HCT116 (cell line): ENCODE measurements at regions not wholly inside any gene's neighbourhood (a gene's known extent, or its start where the extent isn't known, plus 50 kb on each side); places are given as distances from the start of the nearest gene placed in this dataset.

ENCODE experiments used
- ATAC-seq: fragments of 200-7000 bp; cut with Tn5 transposase; 2 replicates; pipeline ENCODE4 v1.9.1; 2020; ENCODE audit warnings: mild to moderate bottlenecking, moderate library complexity
- BruUV-seq: library from RNA; stranded (reverse); fragments of 400-500 nt; replicated peaks from 2 replicates; lab custom pipeline; 2021; lab: Mats Ljungman, UMichigan
- CTCF ChIA-PET: fragments of 300-600 bp; sonication (Branson Sonifier 250); formaldehyde crosslinking; loops from one replicate; lab custom pipeline; 2021; ENCODE audit warnings: antibody characterized with exemption; lab: Charles Lee
- POLR2A ChIA-PET: fragments of 300-600, 350-600 bp; sonication (Branson Sonifier 250); formaldehyde crosslinking; loops from one replicate; lab custom pipeline; 2021; ENCODE audit warnings: antibody characterized with exemption; lab: Charles Lee
- RAD21 ChIA-PET, 2 experiments: fragments of 300-600 bp; sonication (Branson Sonifier 250); formaldehyde crosslinking; loops; one replicate each; lab custom pipeline; 2023; ENCODE audit warnings: low total read pairs in 2 of 2; ENCODE audit not compliant: uncharacterized antibody in 2 of 2, unreplicated experiment in 2 of 2, low non-redundant PET in 1 of 2; lab: Charles Lee
- DNase-seq: peaks from one replicate; pipeline ENCODE4 v3.0.0-alpha.2; 2010; ENCODE audit warnings: low read depth, low spot score
- H2AFZ ChIP-seq: fragments of 200-600 bp; shearing (Covaris generic), sonication (generic); 2 replicates; pipeline ENCODE4 v1.6.1; 2017; ENCODE audit warnings: low read depth, mixed run types, mixed read lengths, antibody characterized with exemption, low read length; ENCODE audit not compliant: poor library complexity, severe bottlenecking
- H3K27ac ChIP-seq: 2 replicates; pipeline ENCODE4 v1.5.1; 2012; ENCODE audit warnings: low read depth, low read length
- H3K27me3 ChIP-seq: fragments of 200-600 bp; sonication (generic); 2 replicates; pipeline ENCODE4 v1.6.1; 2016; ENCODE audit warnings: mixed run types, low read length, mixed read lengths; ENCODE audit not compliant: insufficient read depth
- H3K36me3 ChIP-seq, 2 experiments: fragments of 200-500 bp in 1 of 2; fragments of 200-600 bp in 1 of 2; sonication (Bioruptor generic) in 1 of 2; sonication (generic) in 1 of 2; 2 replicates each; pipeline versions ENCODE4 v1.5.1 to v1.6.1; 2014 to 2016; ENCODE audit warnings: low read length in 2 of 2, inconsistent platforms in 1 of 2, mixed read lengths in 1 of 2, mixed run types in 1 of 2; ENCODE audit not compliant: insufficient read depth in 2 of 2, control insufficient read depth in 1 of 2
- H3K4me1 ChIP-seq, 2 experiments: fragments of 200-600 bp in 1 of 2; sonication (generic) in 1 of 2; 2 replicates each; pipeline versions ENCODE4 v1.5.1 to v1.6.1; 2012 to 2017; ENCODE audit warnings: low read length in 2 of 2, inconsistent platforms in 1 of 2, mild to moderate bottlenecking in 1 of 2, mixed read lengths in 1 of 2, mixed run types in 1 of 2, moderate library complexity in 1 of 2; ENCODE audit not compliant: insufficient read depth in 2 of 2, control insufficient read depth in 1 of 2
- H3K4me2 ChIP-seq: fragments of 200-600 bp; sonication (generic); 2 replicates; pipeline ENCODE4 v1.6.1; 2017; ENCODE audit warnings: mixed run types, low read length, mixed read lengths
- H3K4me3 ChIP-seq, 2 experiments: fragments of 200-600 bp in 1 of 2; sonication (generic) in 1 of 2; replicated peaks in 1 of 2; 2 replicates each; pipeline ENCODE4 v1.5.1; 2011 to 2016; ENCODE audit warnings: low read length in 2 of 2, control low read depth in 1 of 2, low read depth in 1 of 2, mild to moderate bottlenecking in 1 of 2, mixed read lengths in 1 of 2, mixed run types in 1 of 2
- H3K79me2 ChIP-seq: fragments of 200-600 bp; sonication (generic); 2 replicates; pipeline ENCODE4 v1.6.1; 2017; ENCODE audit warnings: mild to moderate bottlenecking, mixed run types, low read length, moderate library complexity, mixed read lengths; ENCODE audit not compliant: insufficient read depth
- H3K9ac ChIP-seq: fragments of 200-600 bp; sonication (generic); 2 replicates; pipeline ENCODE4 v1.6.1; 2016; ENCODE audit warnings: low read length, mixed read lengths
- H3K9me2 ChIP-seq: fragments of 200-600 bp; sonication (generic), shearing (Covaris generic); 2 replicates; pipeline ENCODE4 v1.6.1; 2017; ENCODE audit warnings: mixed run types, mild to moderate bottlenecking, moderate library complexity; ENCODE audit not compliant: insufficient read depth
- H3K9me3 ChIP-seq, 2 experiments: fragments of 200-500 bp in 1 of 2; fragments of 200-600 bp in 1 of 2; sonication (Bioruptor generic) in 1 of 2; sonication (generic) in 1 of 2; 2 replicates each; pipeline ENCODE4 v1.6.1; 2014 to 2017; ENCODE audit warnings: low read length in 2 of 2, mixed read lengths in 2 of 2, inconsistent platforms in 1 of 2, low read depth in 1 of 2, mild to moderate bottlenecking in 1 of 2, mixed run types in 1 of 2, moderate library complexity in 1 of 2; ENCODE audit not compliant: control insufficient read depth in 1 of 2, insufficient read depth in 1 of 2
- H4K20me1 ChIP-seq: fragments of 200-600 bp; sonication (generic), shearing (Covaris generic); 2 replicates; pipeline ENCODE4 v1.6.1; 2017; ENCODE audit warnings: mixed run types, mild to moderate bottlenecking, moderate library complexity; ENCODE audit not compliant: insufficient read depth
- ATF3 ChIP-seq: IDR thresholded peaks from 2 replicates; pipeline ENCODE4 v1.6.1; 2012
- CBX3 ChIP-seq: IDR thresholded peaks from 2 replicates; pipeline ENCODE4 v1.6.1; 2012; ENCODE audit warnings: low read depth
- CEBPB ChIP-seq: IDR thresholded peaks from 2 replicates; pipeline ENCODE4 v1.6.1; 2012; ENCODE audit warnings: low read depth
- EGR1 ChIP-seq: IDR thresholded peaks from 2 replicates; pipeline ENCODE4 v1.6.1; 2012; ENCODE audit warnings: low read depth
- EZH2phosphoT487 ChIP-seq: fragments of 200-600 bp; IDR thresholded peaks from 2 replicates; pipeline ENCODE4 v1.6.1; 2018; ENCODE audit warnings: antibody characterized with exemption, borderline replicate concordance
- MAX ChIP-seq: IDR thresholded peaks from 2 replicates; pipeline ENCODE4 v1.6.1; 2012
- RAD21 ChIP-seq: IDR thresholded peaks from 2 replicates; pipeline ENCODE4 v1.6.1; 2012; ENCODE audit warnings: low read depth, mild to moderate bottlenecking
- REST ChIP-seq: IDR thresholded peaks from 2 replicates; pipeline ENCODE4 v1.6.1; 2012; ENCODE audit warnings: low read depth
- SIN3A ChIP-seq: IDR thresholded peaks from 2 replicates; pipeline ENCODE4 v1.6.1; 2012; ENCODE audit warnings: low read depth
- ZNF274 ChIP-seq: fragments of 200-500 bp; sonication (Bioruptor generic); IDR thresholded peaks from 2 replicates; pipeline ENCODE4 v1.6.1; 2014; ENCODE audit warnings: mild to moderate bottlenecking, low read depth, low read length, inconsistent platforms
- intact Hi-C: fragments of 100-400 bp; cut with micrococcal nuclease; formaldehyde crosslinking; loops from 2 replicates; pipeline ENCODE4 v1.10.0; 2022

- Histone ChIP-seq H3K4me3 (no peak overlapping the region), H3K27ac (no peak overlapping the region), H4K20me1 (no peaks in the 10 kb centered on the region), H3K4me2 (no peak overlapping the region), H3K9ac (no peak overlapping the region), H2AFZ (no peak overlapping the region), H3K9me3 (peaks cover 10 to 22% of the 10 kb centered on the region in 2 experiments; a peak in 2 of 4 replicates), H3K79me2 (no peaks in the 10 kb centered on the region), H3K4me1 (no peaks in the 10 kb centered on the region), H3K27me3 (no peaks in the 10 kb centered on the region), H3K36me3 (no peaks in the 10 kb centered on the region), H3K9me2 (no peaks in the 10 kb centered on the region)
- intact Hi-C loops, result no loop called here
- TF ChIP-seq MAX, result no peak
- no peak for TF ChIP-seq CBX3
- TF ChIP-seq CEBPB, result no peak
- no peak for TF ChIP-seq ATF3
- TF ChIP-seq SIN3A, result no peak
- TF ChIP-seq ZNF274, result no peak
- no peak for TF ChIP-seq RAD21
- no peak for TF ChIP-seq EGR1
- TF ChIP-seq EZH2phosphoT487, result no peak
- TF ChIP-seq REST, result no peak
- ChIA-PET POLR2A (no interaction called here), CTCF (no interaction called here), RAD21 (no interaction called here)
- no peak for ATAC-seq
- BruUV-seq, result no TSS peak
- DNase-seq, result no peak
Observed at GRCh38 chr21:28429161-28429560, 563.5 kb downstream of the LTN1 start.
